ENCODE measurements at regions not wholly inside any gene's neighbourhood (a gene's known extent, or its start where the extent isn't known, plus 50 kb on each side); places are given as distances from the start of the nearest gene placed in this dataset.

- TF ChIP-seq CTCF (IDR thresholded peaks at IDR 0.05), result no peak
- no peak for TF ChIP-seq POLR2AphosphoS5 (IDR thresholded peaks at IDR 0.05; ENCODE audit: insufficient read depth in 1 of 2, low read depth in 1 of 2)
Observed at GRCh38 chr1:58005212-58005611, 541.3 kb downstream of the OMA1 start.

Measured in vagina (tissue), 2 donors.